Stimulated activated CD8-positive, alpha-beta memory T cell treated with anti-CD3 and anti-CD28 coated beads, Interleukin-12 subunit alpha, Interleukin-12 subunit beta, amount 100 ng/mL, for 24 hours (primary cell): ENCODE measurements at regions not wholly inside any gene's neighbourhood (a gene's known extent, or its start where the extent isn't known, plus 50 kb on each side); places are given as distances from the start of the nearest gene placed in this dataset.

Experiments used
- DNase-seq: peaks from one replicate; pipeline ENCODE4 v3.0.0-alpha.2; 2020; ENCODE audit errors: extremely low read depth

DNA sequence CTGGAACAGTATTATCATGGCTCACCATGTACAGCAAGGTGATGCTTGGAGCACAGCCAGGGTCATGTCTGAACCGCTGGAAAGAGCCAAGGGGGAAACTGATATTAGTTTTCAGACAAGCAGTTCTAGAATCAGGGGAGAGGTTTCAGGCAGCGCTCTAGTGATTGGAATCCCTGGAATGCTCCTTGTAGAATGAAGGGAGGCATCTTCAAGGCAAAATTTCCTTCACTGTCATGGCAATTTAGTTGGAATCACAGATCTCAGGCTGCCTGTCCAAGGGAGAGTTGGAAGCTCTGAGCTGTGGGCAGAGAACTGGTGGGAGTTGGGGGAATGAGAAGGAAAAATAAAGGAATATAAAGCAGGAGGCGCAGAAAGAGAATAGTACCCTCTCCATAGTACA, 737.1 kb downstream of the PTPRU start:
- no peak for DNase-seq

DNA sequence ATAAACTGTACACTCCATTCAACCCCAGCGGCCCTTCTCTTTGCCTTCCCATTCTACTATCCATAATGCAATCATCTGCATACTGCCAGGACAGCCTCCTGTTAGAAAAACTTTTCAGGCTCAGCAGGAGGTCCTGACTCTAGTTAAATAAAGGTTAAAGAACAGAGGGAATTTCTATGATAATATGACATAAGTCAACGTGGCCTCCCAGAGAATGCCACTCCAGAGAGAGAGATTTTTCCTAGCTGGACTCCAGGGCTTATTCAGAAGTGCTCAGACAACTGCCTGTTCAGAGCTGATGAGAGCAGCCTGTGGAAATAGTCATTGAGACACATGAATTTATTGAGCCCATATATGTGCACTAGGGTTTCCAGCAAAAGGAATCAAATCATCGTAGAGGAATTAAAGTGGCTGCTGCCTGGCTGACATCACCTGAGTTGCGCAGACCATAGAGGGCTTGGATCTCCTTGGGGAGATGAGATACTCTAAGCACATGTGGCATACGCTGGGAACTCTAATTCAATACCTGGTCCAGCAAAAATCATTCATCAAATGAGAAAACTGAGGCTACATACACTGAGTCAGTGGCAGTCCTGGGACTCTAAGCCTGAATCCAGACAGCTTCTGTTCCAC, 736.2 kb downstream of the PTPRU start:
- no peak for DNase-seq

DNA sequence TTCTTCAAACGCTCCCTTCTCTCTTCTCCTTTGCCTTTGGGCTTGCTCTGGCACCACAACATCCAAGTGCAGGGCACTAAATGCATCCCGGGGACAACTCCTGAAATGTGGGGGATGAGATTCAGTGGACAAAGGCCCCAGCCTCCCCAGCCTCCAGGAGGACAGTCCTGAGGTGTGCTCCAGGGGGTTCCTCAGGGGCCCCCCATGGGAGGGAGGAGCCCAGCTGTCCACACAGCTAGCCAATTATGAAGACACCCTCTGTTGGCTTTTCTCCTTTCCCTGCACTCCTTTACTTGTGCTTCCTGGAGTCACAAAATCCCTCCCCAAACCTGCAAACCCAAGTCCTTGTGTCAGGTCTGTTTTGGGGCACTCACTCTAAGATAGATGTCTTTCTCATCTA, 735.4 kb downstream of the PTPRU start:
- no peak for DNase-seq

DNA sequence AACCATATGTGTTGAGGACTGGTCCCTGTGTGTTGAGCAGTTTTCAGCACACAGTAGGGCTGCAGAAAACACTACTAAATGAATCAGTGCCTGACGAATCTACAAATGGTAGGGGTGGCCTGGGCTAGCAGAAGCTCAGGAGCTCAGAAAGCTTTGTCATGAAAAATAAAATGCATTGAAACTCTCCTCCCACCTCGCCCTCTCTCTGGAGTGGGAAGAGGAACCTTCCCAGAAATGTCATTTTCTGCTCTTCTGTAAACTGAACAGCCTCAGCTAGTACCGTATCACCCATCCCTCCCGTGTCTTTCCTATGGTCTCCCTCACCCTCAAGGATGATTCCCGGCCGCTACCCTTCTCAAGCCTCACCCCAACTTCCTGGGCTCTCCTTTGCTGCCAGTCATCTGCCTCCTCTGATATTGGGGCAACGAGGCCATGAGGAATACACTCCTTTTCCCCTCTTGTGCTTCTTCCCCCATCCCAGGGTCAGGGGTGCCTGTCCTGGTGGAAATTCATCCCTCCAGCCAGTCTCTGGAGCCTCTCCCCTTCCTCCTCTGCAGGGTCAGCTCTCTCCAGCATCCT, 734.5 kb downstream of the PTPRU start:
- no peak for DNase-seq

DNA sequence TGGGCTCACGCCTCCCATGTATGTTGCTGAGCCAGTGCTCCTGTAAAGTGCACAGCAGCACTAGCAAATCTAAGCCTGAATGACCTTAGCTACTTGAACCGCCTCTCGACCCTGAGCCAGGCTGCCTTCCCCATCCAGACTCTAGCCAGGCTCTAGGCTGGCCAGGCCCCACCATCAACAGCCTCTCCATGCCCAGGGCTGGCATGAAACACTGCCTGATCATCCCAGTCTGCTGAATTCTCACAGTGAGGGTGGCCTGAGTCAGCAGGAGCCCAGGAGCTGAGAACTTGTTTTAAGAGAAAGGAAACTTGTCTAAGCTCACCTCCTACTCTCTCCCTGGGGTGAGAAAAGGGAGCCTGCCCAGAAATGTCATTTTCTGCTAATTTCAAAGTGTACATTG, 733.3 kb downstream of the PTPRU start:
- DNase-seq, result no peak

DNA sequence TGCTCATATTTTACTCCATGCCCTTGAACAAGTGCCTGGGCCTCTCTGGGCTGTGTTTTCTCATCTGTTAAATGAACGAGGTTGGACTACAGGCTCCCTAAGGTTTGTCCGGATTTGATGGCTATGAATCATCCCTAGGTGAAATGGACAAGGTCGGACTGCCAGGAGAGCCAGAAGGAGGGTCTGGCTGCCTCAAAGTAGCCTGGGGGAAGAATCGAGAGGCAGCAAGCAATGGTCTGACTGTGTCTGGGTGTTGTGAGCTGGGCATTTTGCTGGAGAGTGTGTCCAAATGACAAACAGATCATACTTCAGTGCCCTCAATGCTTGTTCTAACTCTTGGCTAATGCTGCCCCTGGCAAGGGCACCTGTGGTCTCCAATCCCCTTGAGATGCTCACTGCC, 730.9 kb downstream of the PTPRU start:
- no peak for DNase-seq

DNA sequence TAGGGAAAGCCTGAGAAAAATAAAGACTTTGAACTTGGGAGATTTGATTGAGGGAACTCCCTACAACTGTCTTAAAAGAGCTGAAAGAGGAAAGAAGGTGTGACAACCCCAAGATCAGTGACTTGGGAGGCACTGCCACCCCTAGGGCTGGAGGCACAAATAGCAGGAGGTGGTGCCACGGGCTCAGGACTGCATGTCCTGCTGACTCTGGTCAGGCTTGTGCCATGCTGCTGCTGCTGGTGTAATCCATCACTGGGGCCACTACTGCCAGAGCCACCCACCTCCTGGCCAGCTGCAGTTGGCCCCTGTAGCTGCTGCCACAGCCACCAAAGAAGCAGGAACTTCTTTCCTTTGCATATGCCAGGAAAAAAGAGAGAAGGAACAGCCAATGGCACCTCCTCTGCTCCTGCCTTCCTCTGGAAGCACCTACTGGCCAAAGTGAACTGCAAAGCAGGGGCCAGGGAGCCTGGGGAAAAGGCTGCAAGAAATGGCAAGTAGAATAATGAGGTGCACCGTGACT, 730.3 kb downstream of the PTPRU start:
- no peak for DNase-seq

DNA sequence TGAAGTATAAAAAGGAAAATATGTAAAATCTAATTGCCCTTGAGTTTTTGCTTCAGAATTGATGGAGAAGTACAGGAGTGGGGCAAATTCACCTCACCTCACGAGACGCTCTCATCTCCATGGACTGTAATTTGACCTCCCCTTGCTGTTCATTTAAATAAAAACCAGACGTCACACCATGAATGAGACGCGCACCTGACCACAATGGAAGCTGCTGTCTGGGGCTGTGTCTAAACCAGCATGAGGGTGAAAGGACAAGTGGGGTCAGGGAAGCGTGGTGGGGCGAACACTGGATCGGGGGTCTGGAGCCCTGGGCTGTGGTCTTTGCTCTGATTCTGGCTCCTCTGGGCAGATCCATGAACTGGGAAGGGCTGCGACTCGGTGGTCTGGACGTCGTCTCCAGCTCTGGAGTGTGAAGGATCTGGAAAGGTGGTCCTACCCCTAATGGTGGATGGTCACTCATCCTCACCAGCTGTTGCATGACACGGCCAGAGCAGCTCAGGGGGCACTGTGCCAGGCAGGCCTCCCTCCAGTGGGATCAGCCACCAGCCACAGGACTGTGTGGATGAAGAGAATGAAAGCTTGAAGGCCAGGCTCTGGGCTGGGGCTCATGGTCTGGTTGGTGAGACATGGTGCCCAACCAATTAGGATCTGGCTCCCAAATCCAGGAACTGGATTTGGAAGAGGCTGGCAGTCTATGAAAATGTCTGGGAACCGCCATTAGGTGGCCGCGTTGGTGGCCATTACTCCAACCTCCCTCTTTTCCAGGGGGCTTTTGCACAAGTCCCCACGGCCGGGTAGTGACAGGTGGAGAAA, 728.6 kb downstream of the PTPRU start:
- no peak for DNase-seq

DNA sequence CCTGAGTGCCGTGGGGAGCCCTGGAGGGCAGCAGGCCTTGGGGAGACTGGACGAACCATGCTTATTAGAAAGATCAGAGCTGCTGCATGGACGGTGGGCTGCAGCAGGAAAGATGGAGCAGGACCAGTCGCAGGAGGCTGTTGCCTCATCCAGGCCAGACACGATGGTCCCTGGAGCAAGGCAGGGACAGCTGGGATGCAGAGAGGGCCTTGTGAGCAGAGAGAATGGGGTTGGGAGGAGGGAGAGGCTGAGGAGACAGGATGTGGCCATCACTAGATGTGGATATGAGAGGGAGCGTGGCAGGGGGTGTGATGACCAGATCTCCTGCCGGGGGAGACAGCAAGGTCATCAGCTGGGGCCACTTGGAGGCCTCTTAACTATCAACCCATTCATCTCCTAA, 727.6 kb downstream of the PTPRU start:
- no peak for DNase-seq

DNA sequence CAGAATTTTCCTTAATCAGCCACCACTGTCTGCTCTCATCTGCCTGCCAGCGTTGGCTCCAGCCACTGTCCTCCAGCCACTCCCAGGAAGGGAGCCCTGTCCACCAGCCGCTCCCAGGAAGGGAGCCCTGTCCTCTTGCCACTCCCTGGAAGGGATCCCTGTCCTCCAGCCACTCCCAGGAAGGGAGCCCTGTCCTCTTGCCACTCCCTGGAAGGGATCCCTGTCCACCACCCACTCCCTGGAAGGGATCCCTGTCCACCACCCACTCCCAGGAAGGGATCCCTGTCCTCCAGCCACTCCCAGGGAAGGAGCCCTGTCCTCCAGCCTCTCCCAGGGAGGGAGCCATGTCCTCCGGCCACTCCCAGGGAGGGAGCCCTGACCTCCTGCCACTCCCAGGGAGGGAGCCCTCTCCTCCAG, 726.5 kb downstream of the PTPRU start:
- DNase-seq, result no peak

DNA sequence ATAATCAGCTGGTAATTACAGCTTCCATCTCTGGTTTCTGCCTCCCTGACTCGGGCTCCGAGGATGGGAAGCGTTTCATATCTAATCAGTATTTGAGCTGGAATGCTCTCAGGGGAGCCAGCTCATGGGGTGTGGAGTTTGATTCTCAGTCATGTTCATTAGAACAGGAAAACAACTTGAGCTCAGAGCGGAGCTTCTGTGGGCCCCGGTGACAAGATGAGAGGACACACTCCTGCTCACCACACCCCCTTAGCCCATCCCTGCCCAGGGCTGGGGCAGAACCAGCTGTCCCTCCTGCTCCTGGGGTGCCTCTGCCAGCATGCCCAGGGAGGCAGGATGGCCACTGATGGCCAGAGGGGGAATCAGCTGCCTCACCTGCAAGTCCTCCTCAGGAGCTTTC, 726.0 kb downstream of the PTPRU start:
- DNase-seq, result no peak

DNA sequence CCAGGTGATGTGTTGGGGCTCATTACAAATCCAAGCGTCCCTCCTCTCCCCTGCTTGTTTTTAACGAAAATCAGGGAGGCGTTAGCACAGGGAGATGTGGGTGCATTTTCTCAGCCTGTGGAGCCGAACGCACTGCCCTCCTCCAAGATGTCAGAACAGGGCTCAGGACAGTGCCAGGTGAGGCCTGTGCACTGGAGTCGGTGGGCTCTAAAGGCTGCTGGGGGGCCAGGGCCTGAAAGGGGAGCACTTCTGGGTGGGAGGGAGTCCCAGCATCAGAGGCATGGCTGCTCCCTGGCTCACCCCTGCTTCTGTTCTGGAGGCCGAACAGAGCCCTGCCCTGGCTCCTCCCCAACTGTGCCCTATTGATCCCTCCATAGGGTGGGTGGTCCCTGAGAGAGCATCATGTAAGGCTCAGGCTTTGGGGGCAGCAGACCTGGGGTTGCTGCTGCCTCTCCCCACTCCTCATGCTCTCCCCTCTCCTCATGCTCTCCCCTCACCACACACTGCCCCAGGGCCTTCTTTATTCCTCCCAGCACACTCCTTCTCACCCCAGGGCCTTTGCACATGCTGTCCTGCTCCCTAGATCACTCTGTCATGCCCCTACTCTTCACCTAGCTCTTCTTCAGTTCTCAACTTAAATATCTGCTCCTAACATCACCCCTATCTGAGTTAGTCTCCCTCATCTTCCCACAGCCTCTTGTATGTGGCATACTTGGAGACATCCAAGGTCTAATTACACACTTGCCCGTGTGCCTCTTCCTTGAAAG, 725.2 kb downstream of the PTPRU start:
- no peak for DNase-seq

DNA sequence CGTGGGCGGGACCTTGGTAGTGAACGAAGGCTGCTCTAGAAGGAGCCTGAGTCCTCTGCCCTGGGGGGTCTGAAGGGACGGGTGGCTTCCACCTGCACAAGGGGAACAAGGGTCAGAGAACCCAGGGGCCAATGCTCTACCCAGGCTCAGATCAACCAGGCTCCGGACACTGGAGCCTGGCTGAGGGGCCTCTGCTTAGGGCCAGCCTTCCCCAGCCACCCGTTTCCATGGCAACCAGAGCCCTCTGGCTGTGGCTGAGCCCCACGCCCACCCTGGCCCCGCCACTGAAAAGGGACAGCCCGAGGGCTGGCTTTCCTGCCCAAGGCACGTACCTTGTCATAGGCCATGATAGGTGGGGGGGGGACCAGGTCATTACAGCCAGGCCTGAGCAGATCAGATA, 724.6 kb downstream of the PTPRU start:
- no peak for DNase-seq

DNA sequence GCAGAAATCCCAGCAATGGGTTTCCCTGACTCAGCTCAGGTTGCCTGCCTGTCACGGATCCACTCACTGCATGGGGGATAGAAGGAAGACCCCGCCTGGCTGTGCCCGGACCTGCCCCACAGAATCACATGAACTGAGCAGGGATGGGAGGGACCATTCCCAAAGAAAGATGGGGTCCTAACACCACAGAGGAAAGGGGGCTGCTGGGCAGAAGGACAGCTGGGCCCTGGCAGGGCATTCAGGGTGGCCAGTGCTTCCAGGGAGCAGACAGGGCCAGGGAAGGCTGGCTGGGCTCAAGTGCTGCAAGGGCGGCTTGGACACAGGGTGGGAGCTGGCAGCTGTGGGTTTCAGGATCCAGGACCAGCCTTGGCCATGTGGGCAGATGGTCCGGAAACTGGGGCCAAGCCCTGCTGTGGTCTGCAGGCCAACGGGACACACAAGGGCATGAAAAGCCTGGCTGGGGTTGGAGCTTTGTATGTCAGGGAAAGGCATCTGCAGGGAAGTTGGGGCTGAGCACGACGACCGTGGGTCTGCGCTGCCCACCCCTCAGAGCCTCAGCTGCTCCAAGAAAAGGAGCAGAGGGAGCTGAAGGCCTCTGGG, 723.9 kb downstream of the PTPRU start:
- no peak for DNase-seq

DNA sequence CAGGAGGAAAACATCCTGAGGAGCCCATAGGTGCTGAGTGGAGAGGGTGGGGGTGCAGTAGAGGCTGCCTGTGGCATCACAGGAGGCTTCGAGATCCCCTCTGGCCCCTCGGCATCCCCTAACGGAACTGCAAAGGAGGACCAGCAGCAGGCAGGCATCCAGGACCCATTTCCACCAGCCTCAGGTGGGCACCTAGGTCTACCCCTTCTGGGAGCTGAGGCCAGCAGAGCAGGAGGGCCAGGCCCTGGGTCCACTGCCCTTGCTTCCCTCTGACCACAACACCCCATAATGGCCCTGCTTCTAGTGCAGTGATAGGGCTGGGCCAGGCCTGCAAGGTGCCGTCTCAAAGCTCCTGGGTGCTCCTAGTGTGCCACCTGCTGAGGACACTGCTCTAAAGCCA, 723.0 kb downstream of the PTPRU start:
- no peak for DNase-seq

DNA sequence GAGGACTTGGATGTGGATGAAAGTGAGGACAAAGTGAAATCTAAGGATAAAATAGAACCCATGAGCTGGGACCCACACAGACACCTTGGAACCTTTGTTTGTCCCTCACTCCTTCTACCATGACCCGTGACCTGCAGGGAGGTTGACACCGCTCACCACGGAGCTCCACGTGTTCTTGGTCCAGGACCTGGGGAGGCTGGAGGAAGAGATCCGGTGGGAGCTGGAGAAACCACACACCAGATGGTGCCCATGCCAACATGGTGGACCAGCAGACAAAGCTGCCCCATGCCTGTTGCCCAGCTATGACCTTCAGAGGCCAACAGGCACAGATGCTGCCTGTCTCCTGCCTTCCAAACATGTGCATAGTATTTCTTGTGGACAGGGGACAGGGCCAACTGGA, 721.9 kb downstream of the PTPRU start:
- DNase-seq, result no peak

DNA sequence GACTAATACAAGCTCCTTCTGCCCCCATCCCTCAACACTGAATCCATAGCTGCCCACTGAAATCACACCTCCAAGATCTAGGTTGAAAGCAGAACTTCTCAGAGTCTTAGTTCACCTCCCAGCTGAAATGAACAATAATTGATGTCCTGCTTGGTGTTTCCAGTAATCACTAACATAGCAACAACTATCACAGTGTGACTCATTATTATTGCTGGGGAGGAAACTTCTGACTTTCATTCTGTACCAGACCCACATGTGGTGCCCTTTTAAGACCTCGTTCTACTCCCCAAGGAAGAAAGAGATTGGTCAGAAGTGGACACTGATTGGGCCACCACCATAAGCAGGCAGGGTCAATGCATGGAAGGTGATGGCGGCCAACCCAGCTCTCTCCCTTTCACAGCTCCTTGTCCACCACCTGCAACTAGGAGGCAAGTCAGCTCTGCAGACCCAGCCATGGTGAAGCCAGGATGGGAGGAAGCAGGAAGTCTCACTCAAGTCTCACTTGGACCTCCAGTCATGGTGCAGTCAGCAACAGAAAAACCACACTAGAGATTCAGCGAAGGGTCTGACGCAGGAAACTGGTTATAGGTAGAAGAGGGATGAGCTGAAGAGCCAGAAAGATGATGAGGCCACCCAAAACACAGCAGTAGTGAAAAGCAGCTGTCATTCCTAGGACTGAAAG, 720.2 kb downstream of the PTPRU start:
- DNase-seq, result no peak

DNA sequence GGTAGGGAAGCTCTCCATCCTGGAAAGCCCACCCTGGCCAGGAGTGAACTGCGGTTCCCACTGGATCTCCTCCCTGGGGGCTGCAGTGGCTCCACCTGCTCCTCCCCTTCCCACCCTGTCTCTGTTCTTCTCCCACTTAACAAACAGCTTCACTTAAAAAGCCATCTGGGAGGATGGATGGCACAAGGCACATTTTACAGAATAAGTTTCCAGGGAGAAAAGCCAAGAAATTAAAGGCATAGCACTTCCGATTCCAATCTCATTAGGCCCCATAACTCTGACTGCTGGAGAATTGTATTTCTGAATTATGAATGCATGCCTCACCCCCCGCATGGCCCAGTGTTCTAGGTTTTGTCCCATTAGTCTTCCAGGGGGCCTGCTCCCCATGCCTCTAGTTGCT, 718.3 kb downstream of the PTPRU start:
- DNase-seq, result no peak

DNA sequence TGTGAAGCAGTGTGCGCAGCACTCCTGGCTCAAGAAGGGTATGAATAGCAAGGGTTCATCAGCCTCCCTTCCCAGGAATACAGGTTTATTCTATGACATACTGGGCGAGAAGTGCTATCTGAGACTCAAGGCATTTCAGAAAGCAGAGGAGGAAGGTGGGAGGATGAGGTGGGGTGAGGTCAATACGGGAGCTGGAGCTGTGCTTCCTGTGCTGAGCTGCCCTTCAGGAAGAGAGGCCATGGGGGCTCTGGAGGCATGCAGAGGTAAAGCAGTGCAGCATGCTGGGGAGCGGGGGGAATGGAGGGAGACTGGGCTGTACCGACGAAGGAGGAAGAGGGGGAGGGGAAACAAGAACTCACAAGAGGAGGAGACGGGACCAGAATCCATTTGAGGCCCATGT, 717.6 kb downstream of the PTPRU start:
- no peak for DNase-seq

DNA sequence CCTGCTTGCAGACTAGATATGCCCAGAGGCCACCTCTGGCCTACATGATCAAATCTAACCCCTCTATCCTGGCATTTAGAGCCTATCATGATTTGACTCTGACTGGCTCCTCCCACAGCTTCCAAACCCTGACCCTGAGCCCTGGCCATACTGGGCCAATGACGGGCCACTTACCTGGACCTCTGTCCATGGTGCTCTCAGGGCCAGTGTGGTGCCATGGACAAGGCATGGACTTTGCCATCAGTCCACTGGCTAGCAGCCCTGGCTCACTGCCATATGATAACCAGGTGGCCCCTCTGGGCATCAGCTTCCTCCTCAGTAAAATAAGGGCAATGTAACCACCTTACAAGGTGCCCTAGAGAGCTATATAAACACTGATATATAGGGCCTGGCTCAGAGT, 713.4 kb downstream of the PTPRU start:
- no peak for DNase-seq

DNA sequence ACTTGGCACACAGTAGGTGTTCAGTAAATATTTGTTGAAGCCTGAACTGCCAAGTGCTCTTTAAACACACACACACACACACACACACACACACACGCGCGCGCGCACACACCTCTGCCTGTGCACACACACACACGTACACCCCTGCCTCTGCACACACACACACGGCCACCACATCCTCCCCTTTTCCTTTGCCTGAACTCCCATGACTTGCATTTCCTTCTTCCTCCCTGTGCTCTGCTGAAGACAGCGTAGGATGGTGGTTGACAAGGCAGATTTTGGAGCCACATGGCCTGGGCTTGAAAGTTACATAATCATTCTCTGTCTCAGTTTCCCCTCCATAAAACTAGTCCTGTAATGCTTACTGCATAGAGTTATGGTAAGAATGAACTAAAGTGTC, 712.3 kb downstream of the PTPRU start:
- no peak for DNase-seq
